ENCODE measurements at regions not wholly inside any gene's neighbourhood (a gene's known extent, or its start where the extent isn't known, plus 50 kb on each side); places are given as distances from the start of the nearest gene placed in this dataset.

DNA sequence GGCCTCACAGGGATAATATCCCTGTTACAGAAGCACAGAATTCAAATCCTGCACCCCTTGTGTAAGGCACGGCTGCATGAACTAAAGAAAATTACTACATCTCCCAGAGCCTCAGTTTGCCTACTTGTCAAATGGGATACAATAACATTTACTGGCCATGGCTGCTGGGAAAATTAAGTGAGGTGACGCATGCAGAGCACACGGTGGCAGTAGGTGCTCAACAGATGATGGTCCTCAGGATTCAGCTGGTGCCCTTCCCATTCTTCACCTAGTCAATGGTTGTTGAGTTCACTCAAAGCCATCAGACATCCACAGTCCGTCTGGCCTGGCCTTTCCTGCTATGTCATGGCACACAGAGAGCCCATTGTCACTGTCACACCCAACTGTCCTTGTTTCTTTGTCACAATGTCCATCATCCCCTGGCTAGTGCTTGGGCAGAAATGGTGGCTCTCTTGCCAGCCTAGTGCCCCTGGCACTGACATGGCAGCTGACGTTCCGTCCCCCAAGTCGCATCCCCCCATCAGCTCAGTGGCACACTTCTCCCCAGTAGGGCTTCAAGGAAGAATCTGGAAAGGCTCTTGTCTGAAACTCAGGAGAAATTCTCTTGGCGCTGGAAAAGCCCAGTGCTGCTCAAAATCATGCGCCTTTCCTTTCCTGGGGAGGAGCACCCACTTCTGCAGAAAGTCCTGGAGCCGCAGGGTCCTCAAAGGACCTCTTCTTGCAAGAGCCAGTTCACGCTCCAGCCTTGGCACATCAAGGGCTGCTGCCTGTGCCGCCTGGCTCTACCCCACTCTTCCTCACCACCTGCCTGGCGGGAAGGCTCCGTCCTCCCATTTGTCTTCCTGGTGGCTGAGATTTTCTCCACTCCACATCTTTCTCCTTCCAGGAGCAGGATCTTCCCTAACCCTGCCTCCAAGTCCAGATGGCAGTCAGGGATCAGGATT, 55.9 kb upstream of the SLC66A3 start (continued):
- TF ChIP-seq NRF1 (IDR thresholded peaks at IDR 0.05; ENCODE audit: low read depth, low read length): no peak
- no peak for TF ChIP-seq BCL11A (IDR thresholded peaks at IDR 0.05; ENCODE audit: low read depth in 2 of 2, low read length in 2 of 2)
- TF ChIP-seq SAP30 (IDR thresholded peaks at IDR 0.05; ENCODE audit: insufficient read depth, insufficient replicate concordance, low read length): no peak
- no peak for TF ChIP-seq HDAC2 (IDR thresholded peaks at IDR 0.05; ENCODE audit: borderline replicate concordance in 1 of 2, low read depth in 2 of 2, low read length in 2 of 2)
- no peak for TF ChIP-seq CTBP2 (IDR thresholded peaks at IDR 0.05; ENCODE audit: borderline replicate concordance, insufficient read depth, insufficient read length, low read length)
- TF ChIP-seq RBBP5 (IDR thresholded peaks at IDR 0.05; ENCODE audit: borderline replicate concordance, low read depth, low read length): no peak
- no peak for TF ChIP-seq ASH2L (IDR thresholded peaks at IDR 0.05; ENCODE audit: low read length)
- no peak for TF ChIP-seq RFX5 (IDR thresholded peaks at IDR 0.05; ENCODE audit: borderline replicate concordance, low read depth, low read length)
- no peak for TF ChIP-seq SIN3A (conservative IDR thresholded peaks at IDR 0.05 in 1 of 2, IDR thresholded peaks at IDR 0.05 in 1 of 2; ENCODE audit: low read depth in 1 of 2, low read length in 2 of 2)

All from H1 (cell line).